Type B pancreatic cell (in vitro differentiated cells): ENCODE measurements at regions not wholly inside any gene's neighbourhood (a gene's known extent, or its start where the extent isn't known, plus 50 kb on each side); places are given as distances from the start of the nearest gene placed in this dataset.

Experiments
- DNase-seq: peaks from one replicate; pipeline ENCODE4 v3.0.0; 2021; ENCODE audit warnings: mixed read lengths; ENCODE audit not compliant: unreplicated experiment; ENCODE audit errors: extremely low spot score
- H3K27ac Mint-ChIP-seq: 2 replicates; pipeline ENCODE4 v1.8.0; 2021; ENCODE audit warnings: mild to moderate bottlenecking, mixed read lengths
- H3K27me3 Mint-ChIP-seq: 2 replicates; pipeline ENCODE4 v1.8.0; 2021; ENCODE audit warnings: mixed read lengths
- H3K36me3 Mint-ChIP-seq: 2 replicates; pipeline ENCODE4 v1.8.0; 2021; ENCODE audit warnings: mixed read lengths
- H3K4me1 Mint-ChIP-seq: one replicate; pipeline ENCODE4 v1.8.0; 2021; ENCODE audit warnings: mixed read lengths; ENCODE audit not compliant: unreplicated experiment
- H3K4me3 Mint-ChIP-seq: 2 replicates; pipeline ENCODE4 v1.8.0; 2021; ENCODE audit warnings: mild to moderate bottlenecking, mixed read lengths
- H3K9me3 Mint-ChIP-seq: 2 replicates; pipeline ENCODE4 v1.8.0; 2021; ENCODE audit warnings: mixed read lengths
- CTCF ChIP-seq: fragments of 200-600 bp; sonication (generic); conservative IDR thresholded peaks from 2 replicates; pipeline ENCODE4 v1.5.0; 2021; ENCODE audit warnings: antibody characterized with exemption, mild to moderate bottlenecking

GRCh38 chr2:4604767-4605166 lies 901.4 kb downstream of the DCDC2C start:
- DNase-seq = no peak
- H3K4me1 Mint-ChIP-seq = no peaks in the 10 kb centered on the region
- H3K27me3 Mint-ChIP-seq = no peaks in the 10 kb centered on the region
- no peak for TF ChIP-seq CTCF
- H3K4me3 Mint-ChIP-seq = no peak overlapping the region
- H3K27ac Mint-ChIP-seq = no peak overlapping the region
- H3K36me3 Mint-ChIP-seq = no peaks in the 10 kb centered on the region
- no peaks in the 10 kb centered on the region for H3K9me3 Mint-ChIP-seq

- Mint-ChIP-seq H3K27me3 (peaks cover 3% of the 10 kb centered on the region), H3K4me3 (no peak overlapping the region), H3K9me3 (peaks cover 4% of the 10 kb centered on the region), H3K27ac (no peak overlapping the region), H3K4me1 (no peaks in the 10 kb centered on the region), H3K36me3 (peaks cover 3% of the 10 kb centered on the region)
- DNase-seq = no peak
- TF ChIP-seq CTCF = no peak
These were observed 914.8 kb downstream of the DCDC2C start for GRCh38 chr2:4618141-4618540.

- peaks cover 4% of the 10 kb centered on the region for H3K9me3 Mint-ChIP-seq
- H3K36me3 Mint-ChIP-seq = peaks cover 3% of the 10 kb centered on the region
- TF ChIP-seq CTCF = no peak
- H3K27me3 Mint-ChIP-seq = peaks cover 3% of the 10 kb centered on the region
- H3K4me3 Mint-ChIP-seq = no peak overlapping the region
- H3K4me1 Mint-ChIP-seq = no peaks in the 10 kb centered on the region
- H3K27ac Mint-ChIP-seq = no peak overlapping the region
- no peak for DNase-seq
These were observed 915.4 kb downstream of the DCDC2C start for GRCh38 chr2:4618630-4619228.

GRCh38 chr2:4628998-4629501 lies 925.7 kb downstream of the DCDC2C start:
- Mint-ChIP-seq H3K4me1 (peaks cover 8% of the 10 kb centered on the region), H3K27me3 (peaks cover 11% of the 10 kb centered on the region), H3K4me3 (no peak overlapping the region), H3K36me3 (no peaks in the 10 kb centered on the region), H3K27ac (no peak overlapping the region), H3K9me3 (no peaks in the 10 kb centered on the region)
- DNase-seq = no peak
- TF ChIP-seq CTCF = no peak

- peaks cover 3% of the 10 kb centered on the region for H3K27me3 Mint-ChIP-seq
These were observed 931.9 kb downstream of the DCDC2C start for GRCh38 chr2:4635289-4635688.

More at GRCh38 chr2:4635289-4635688, 931.9 kb downstream of the DCDC2C start:
- no peak for DNase-seq
- no peaks in the 10 kb centered on the region for H3K9me3 Mint-ChIP-seq
- no peak overlapping the region for H3K4me3 Mint-ChIP-seq
- H3K27ac Mint-ChIP-seq = no peak overlapping the region
- no peak for TF ChIP-seq CTCF
- no peaks in the 10 kb centered on the region for H3K36me3 Mint-ChIP-seq
- peaks cover 8% of the 10 kb centered on the region for H3K4me1 Mint-ChIP-seq
